HepG2 (cell line): ENCODE measurements at regions not wholly inside any gene's neighbourhood (a gene's known extent, or its start where the extent isn't known, plus 50 kb on each side); places are given as distances from the start of the nearest gene placed in this dataset.
A peak's percentile ranks its signal among the peaks of the same experiment; 100 is the strongest.

Source experiments
- EZH2 ChIP-seq: conservative IDR thresholded peaks from 2 replicates; pipeline ENCODE4 v1.6.1; 2012; ENCODE audit warnings: mild to moderate bottlenecking, low read depth, low read length, moderate library complexity
- FOXP4 ChIP-seq: sonication (generic); formaldehyde crosslinking; IDR thresholded peaks from 2 replicates; pipeline ENCODE4 v1.4.0; 2020; ENCODE audit warnings: missing genetic modification reagents
- NCOA5 ChIP-seq: sonication (generic); formaldehyde crosslinking; IDR thresholded peaks from 2 replicates; pipeline ENCODE4 v1.4.0; 2020; ENCODE audit warnings: missing genetic modification reagents
- PHB2 ChIP-seq: fragments of 450-650 bp; IDR thresholded peaks from 2 replicates; pipeline ENCODE4 v1.6.1; 2018; ENCODE audit not compliant: partially characterized antibody
- RARA ChIP-seq: IDR thresholded peaks from 2 replicates; pipeline ENCODE4 v1.6.1; 2016; ENCODE audit warnings: missing genetic modification reagents, missing compliant biosample characterization
- RBAK ChIP-seq: sonication (generic); formaldehyde crosslinking; IDR thresholded peaks from 2 replicates; pipeline ENCODE4 v1.5.1; 2020; ENCODE audit warnings: mild to moderate bottlenecking, missing genetic modification reagents
- REPIN1 ChIP-seq: sonication (generic); formaldehyde crosslinking; IDR thresholded peaks from 2 replicates; pipeline ENCODE4 v1.8.0; 2022; ENCODE audit warnings: missing genetic modification reagents, low read depth, mild to moderate bottlenecking, borderline replicate concordance
- SMC3 ChIP-seq: IDR thresholded peaks from 2 replicates; pipeline ENCODE4 v1.6.1; 2011; ENCODE audit warnings: low read length, improper control_type of control experiment
- SRSF1 ChIP-seq: fragments of 200-400 bp; formaldehyde crosslinking; optimal IDR thresholded peaks from 2 replicates; pipeline ENCODE3; 2017; ENCODE audit warnings: mild to moderate bottlenecking, low read depth, low read length, moderate library complexity
- STAG1 ChIP-seq: sonication (generic); formaldehyde crosslinking; IDR thresholded peaks from 2 replicates; pipeline ENCODE4 v1.4.0; 2020; ENCODE audit warnings: missing genetic modification reagents
- TCF7 ChIP-seq: sonication (generic); IDR thresholded peaks from 2 replicates; pipeline ENCODE4 v1.6.1; 2016; ENCODE audit warnings: antibody characterized with exemption, low read depth
- TFDP1 ChIP-seq: IDR thresholded peaks from 2 replicates; pipeline ENCODE4 v1.6.1; 2016; ENCODE audit warnings: missing compliant biosample characterization, missing genetic modification reagents, borderline replicate concordance
- ZBTB8A ChIP-seq: sonication (generic); formaldehyde crosslinking; IDR thresholded peaks from 2 replicates; pipeline ENCODE4 v1.4.0; 2020; ENCODE audit warnings: mild to moderate bottlenecking, low read depth, missing genetic modification reagents, borderline replicate concordance
- ZFP90 ChIP-seq: sonication (generic); formaldehyde crosslinking; IDR thresholded peaks from 2 replicates; pipeline ENCODE4 v1.8.0; 2022; ENCODE audit warnings: missing genetic modification reagents, mild to moderate bottlenecking, inconsistent platforms, borderline replicate concordance
- ZNF30 ChIP-seq: sonication (generic); formaldehyde crosslinking; IDR thresholded peaks from 2 replicates; pipeline ENCODE4 v1.5.0; 2020; ENCODE audit warnings: mild to moderate bottlenecking, missing genetic modification reagents
- ZNF451 ChIP-seq: sonication (generic); formaldehyde crosslinking; IDR thresholded peaks from 2 replicates; pipeline ENCODE4 v1.5.0; 2020; ENCODE audit warnings: mild to moderate bottlenecking, missing genetic modification reagents
- ZNF572 ChIP-seq: sonication (generic); formaldehyde crosslinking; IDR thresholded peaks from 2 replicates; pipeline ENCODE4 v1.5.1; 2020; ENCODE audit warnings: mild to moderate bottlenecking, missing genetic modification reagents
- TF ChIP-seq, protein P1 (sequence below): sonication (generic); formaldehyde crosslinking; IDR thresholded peaks from 2 replicates; pipeline ENCODE4 v1.5.0; 2020; ENCODE audit warnings: mild to moderate bottlenecking, missing genetic modification reagents, moderate library complexity
- TF ChIP-seq, protein P2 (sequence below): sonication (generic); formaldehyde crosslinking; IDR thresholded peaks from 2 replicates; pipeline ENCODE4 v1.4.0; 2020; ENCODE audit warnings: missing genetic modification reagents

- TF ChIP-seq, protein P1, sequence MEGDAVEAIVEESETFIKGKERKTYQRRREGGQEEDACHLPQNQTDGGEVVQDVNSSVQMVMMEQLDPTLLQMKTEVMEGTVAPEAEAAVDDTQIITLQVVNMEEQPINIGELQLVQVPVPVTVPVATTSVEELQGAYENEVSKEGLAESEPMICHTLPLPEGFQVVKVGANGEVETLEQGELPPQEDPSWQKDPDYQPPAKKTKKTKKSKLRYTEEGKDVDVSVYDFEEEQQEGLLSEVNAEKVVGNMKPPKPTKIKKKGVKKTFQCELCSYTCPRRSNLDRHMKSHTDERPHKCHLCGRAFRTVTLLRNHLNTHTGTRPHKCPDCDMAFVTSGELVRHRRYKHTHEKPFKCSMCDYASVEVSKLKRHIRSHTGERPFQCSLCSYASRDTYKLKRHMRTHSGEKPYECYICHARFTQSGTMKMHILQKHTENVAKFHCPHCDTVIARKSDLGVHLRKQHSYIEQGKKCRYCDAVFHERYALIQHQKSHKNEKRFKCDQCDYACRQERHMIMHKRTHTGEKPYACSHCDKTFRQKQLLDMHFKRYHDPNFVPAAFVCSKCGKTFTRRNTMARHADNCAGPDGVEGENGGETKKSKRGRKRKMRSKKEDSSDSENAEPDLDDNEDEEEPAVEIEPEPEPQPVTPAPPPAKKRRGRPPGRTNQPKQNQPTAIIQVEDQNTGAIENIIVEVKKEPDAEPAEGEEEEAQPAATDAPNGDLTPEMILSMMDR (CRISPR knock-in tag): peak; percentile 79
- TF ChIP-seq SMC3 (peak; percentile 78), PHB2 (no peak), ZFP90 (CRISPR knock-in tag) (no peak), RARA (CRISPR knock-in tag) (no peak), TCF7 (no peak), EZH2 (no peak), ZNF572 (no peak), REPIN1 (CRISPR knock-in tag) (no peak), STAG1 (peak; percentile 89), NCOA5 (no peak), ZNF30 (no peak), RBAK (no peak), FOXP4 (CRISPR knock-in tag) (no peak), TFDP1 (no peak), SRSF1 (no peak), ZBTB8A (CRISPR knock-in tag) (no peak), ZNF451 (CRISPR knock-in tag) (no peak)
- TF ChIP-seq, protein P2, sequence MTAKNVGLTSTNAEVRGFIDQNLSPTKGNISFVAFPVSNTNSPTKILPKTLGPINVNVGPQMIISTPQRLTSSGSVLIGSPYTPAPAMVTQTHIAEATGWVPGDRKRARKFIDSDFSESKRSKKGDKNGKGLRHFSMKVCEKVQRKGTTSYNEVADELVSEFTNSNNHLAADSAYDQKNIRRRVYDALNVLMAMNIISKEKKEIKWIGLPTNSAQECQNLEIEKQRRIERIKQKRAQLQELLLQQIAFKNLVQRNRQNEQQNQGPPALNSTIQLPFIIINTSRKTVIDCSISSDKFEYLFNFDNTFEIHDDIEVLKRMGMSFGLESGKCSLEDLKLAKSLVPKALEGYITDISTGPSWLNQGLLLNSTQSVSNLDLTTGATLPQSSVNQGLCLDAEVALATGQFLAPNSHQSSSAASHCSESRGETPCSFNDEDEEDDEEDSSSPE (CRISPR knock-in tag): 0 out of 2 replicates have a peak, but pooled peaks have one; percentile 21
- TF ChIP-seq, all 625 proteins: peak for 5
These were observed 203.8 kb upstream of the CD96 start (continued) for GRCh38 chr3:111338059-111338698.
